ENCODE measurements at regions not wholly inside any gene's neighbourhood (a gene's known extent, or its start where the extent isn't known, plus 50 kb on each side); places are given as distances from the start of the nearest gene placed in this dataset.

DNA sequence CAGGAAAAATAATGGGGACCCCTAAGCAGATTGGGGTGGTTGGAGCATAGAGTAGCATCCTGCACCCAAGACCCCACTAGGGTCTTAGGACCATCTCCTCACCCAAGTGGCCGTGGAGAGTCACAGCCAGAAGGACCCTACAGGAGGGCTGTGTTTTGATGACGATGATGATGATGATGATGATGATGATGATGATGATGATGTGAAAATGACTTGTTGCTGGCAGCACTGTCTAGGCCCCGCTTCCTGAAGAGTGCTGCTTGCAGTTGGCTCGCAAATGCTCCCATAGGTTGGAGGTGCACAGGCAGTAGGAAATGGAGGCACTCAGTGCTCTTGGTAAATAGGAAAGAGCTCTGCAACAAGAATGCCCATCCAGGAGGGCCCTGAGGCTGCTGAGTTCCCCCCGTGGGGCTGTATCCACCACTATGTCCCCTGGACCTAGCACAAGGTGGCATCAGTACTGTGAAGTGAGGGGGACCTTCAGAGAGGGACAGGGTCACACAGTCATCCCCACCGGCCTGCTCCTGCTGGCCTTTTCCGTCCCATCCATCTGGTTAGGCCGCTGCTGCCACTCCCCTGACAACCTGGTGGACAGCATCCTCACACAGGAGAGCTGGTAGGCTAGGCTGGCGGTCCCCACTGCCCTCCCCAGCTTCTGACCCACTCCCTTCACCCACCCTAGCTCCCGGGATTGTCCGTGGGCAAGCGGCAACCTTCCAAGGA lies 139.6 kb downstream of the FOXD2 start:
- Histone ChIP-seq H3K27me3 (peaks cover 0 to 2% (median 0%) of the 10 kb centered on the region in 3 donors), H3K9me3 (no peaks in the 10 kb centered on the region), H3K4me1 (no peaks in the 10 kb centered on the region), H3K4me3 (no peak overlapping the region), H3K27ac (no peak overlapping the region), H3K36me3 (no peaks in the 10 kb centered on the region)
- TF ChIP-seq POLR2A (IDR thresholded peaks at IDR 0.05): no peak
- TF ChIP-seq, protein P1, sequence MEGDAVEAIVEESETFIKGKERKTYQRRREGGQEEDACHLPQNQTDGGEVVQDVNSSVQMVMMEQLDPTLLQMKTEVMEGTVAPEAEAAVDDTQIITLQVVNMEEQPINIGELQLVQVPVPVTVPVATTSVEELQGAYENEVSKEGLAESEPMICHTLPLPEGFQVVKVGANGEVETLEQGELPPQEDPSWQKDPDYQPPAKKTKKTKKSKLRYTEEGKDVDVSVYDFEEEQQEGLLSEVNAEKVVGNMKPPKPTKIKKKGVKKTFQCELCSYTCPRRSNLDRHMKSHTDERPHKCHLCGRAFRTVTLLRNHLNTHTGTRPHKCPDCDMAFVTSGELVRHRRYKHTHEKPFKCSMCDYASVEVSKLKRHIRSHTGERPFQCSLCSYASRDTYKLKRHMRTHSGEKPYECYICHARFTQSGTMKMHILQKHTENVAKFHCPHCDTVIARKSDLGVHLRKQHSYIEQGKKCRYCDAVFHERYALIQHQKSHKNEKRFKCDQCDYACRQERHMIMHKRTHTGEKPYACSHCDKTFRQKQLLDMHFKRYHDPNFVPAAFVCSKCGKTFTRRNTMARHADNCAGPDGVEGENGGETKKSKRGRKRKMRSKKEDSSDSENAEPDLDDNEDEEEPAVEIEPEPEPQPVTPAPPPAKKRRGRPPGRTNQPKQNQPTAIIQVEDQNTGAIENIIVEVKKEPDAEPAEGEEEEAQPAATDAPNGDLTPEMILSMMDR (IDR thresholded peaks at IDR 0.05 in 4 of 5, conservative IDR thresholded peaks at IDR 0.05 in 1 of 5): no peak
- in situ Hi-C loops (cut with MboI; ENCODE audit: low sequenced_read_pairs in 4 of 4): no loop called here
- ATAC-seq (no peak), DNase-seq (no peak)
- intact Hi-C loops (cut with DNase I; ENCODE audit: low total_unique reads): no loop called here

DNA sequence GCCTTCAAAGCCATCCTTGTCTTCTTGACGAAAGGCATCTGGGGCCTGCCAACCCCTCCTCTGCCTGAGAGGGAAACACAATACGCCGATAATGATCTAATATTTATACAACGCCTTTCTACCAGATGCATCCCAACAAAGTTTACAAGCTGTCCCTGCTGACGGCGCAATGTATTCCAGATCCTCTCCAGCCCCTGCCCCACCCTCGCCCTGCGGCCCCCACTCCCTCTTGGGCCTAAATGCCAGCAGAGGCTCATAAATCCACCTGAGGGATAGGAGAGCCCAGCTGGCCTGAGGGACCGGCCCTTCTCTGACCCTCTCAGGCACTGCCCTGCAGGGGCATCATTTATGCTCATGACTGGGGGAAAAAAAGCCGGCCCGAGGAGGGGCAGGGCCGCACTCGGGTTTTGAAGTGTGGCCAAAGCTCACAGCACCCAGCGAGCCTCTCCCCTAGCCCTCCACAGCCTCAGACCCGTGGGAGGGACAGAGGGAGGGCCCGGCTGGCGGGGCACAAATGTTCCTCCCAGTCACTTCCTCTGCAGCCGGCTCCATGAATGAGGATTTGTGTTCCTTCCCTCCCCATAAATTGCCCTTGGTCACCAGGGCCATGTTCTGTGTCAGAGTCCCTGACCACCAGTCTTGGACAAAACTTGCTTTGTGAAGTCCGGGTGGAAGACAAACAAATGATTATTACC lies 140.3 kb downstream of the FOXD2 start:
- in situ Hi-C loops (cut with MboI; ENCODE audit: low sequenced_read_pairs in 4 of 4): no loop called here
- Histone ChIP-seq H3K4me1 (no peaks in the 10 kb centered on the region), H3K4me3 (no peak overlapping the region), H3K27ac (no peak overlapping the region), H3K27me3 (peaks cover 0 to 2% (median 0%) of the 10 kb centered on the region in 3 donors), H3K36me3 (no peaks in the 10 kb centered on the region), H3K9me3 (no peaks in the 10 kb centered on the region)
- TF ChIP-seq, protein P1 (IDR thresholded peaks at IDR 0.05 in 4 of 5, conservative IDR thresholded peaks at IDR 0.05 in 1 of 5): no peak
- TF ChIP-seq POLR2A (IDR thresholded peaks at IDR 0.05): no peak
- intact Hi-C loops (cut with DNase I; ENCODE audit: low total_unique reads): no loop called here
- no peak for DNase-seq
- no peak for ATAC-seq

DNA sequence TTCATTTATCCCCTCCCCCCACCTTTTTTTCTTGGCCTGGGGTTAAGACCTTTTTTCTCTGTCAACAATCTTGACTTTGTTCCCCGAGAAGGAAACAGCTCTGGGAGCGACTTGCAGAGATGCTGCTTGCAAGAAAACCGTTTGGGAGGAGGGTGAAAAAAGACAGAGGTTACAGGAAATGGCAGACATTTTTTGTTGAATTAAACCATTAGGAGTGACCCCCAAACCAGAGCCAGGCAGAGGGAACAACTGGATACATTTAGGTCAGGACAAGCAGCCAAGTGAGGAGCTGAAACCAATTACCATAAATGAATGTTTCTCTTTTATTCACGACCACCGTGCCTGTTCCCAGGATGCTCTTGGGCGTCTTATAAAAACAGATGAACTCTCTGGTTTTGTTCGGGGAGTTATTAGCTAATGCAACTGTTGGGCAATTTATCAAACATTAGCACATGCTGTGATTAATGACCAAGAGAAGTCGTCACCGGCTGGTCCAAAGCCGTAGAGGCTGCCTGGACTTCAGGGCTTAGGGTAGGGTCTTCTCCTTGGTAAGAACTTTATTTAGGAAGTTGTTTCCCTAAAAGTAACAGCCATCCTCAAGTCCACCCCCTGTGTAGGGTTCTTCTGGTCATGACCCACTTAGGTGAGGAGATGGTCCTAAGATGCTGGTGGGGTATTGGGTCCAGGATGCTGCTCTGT lies 141.0 kb downstream of the FOXD2 start:
- ATAC-seq (no peak), DNase-seq (no peak)
- H3K4me3 ChIP-seq: no peak overlapping the region
- no peak for TF ChIP-seq POLR2A (IDR thresholded peaks at IDR 0.05)
- TF ChIP-seq, protein P1 (IDR thresholded peaks at IDR 0.05 in 4 of 5, conservative IDR thresholded peaks at IDR 0.05 in 1 of 5): no peak
- H3K9me3 ChIP-seq: no peaks in the 10 kb centered on the region
- intact Hi-C loops (cut with DNase I; ENCODE audit: low total_unique reads): no loop called here
- no peaks in the 10 kb centered on the region for H3K36me3 ChIP-seq
- no peaks in the 10 kb centered on the region for H3K4me1 ChIP-seq
- no peak overlapping the region for H3K27ac ChIP-seq
- H3K27me3 ChIP-seq: peaks cover 0 to 2% (median 0%) of the 10 kb centered on the region in 3 donors
- in situ Hi-C loops (cut with MboI; ENCODE audit: low sequenced_read_pairs in 4 of 4): no loop called here

DNA sequence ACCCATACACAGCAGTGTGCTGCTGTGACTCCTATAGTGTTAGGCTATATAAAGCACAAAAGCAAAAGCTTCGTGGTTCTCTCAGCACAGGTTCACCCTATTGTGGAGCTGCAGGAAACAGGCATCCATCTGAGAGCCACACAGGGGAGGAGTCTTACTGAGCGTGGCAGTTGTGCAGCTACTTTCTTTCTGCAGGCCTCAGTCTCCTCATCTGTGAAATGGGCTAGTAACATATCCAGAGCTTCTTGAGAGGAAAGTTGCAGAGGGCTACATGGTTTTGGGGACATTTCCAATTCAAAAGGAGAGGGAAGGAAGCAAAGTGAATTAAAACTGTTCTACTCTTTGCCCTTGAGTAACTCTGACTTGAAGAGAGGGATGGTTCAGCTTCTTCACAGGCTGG lies 142.0 kb downstream of the FOXD2 start:
- ATAC-seq: no peak
- H3K4me1 ChIP-seq: no peaks in the 10 kb centered on the region
- no peak overlapping the region for H3K27ac ChIP-seq
- intact Hi-C loops (cut with DNase I; ENCODE audit: low total_unique reads): no loop called here
- peaks cover 0 to 2% (median 0%) of the 10 kb centered on the region in 3 donors for H3K27me3 ChIP-seq
- H3K36me3 ChIP-seq: no peaks in the 10 kb centered on the region
- in situ Hi-C loops (cut with MboI; ENCODE audit: low sequenced_read_pairs in 4 of 4): no loop called here
- no peak overlapping the region for H3K4me3 ChIP-seq
- no peak for TF ChIP-seq POLR2A (IDR thresholded peaks at IDR 0.05)
- no peaks in the 10 kb centered on the region for H3K9me3 ChIP-seq
- DNase-seq: no peak

DNA sequence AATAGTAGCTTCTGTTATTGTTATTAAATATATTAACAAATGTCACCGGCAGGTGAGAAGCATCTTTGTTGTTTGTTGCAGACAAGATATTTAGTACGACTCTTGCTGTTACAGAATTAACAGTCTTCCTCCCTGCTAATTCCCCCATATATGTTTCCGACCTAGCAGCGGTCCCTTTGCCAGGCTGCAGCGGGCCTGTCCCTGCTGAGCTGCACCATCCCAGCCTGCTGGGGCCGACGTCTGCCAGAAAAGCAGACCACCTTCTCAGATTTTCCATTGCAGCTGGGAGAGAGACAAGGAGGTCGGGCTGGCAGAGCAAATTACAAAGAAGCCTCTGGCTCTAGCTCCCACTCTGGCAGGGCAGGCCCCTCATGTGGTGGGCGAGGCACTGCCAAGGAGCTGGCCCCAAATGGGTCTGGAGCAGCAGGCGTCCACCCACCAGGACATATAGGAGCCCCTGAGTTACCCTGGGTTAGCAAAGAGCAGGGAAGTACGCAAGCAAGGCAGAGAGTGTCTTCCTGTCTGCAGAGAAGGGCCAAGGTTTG lies 142.7 kb downstream of the FOXD2 start:
- TF ChIP-seq, protein P1 (IDR thresholded peaks at IDR 0.05 in 4 of 5, conservative IDR thresholded peaks at IDR 0.05 in 1 of 5): no peak
- no peak for TF ChIP-seq POLR2A (IDR thresholded peaks at IDR 0.05)
- H3K27me3 ChIP-seq: peaks cover 0 to 2% (median 0%) of the 10 kb centered on the region in 3 donors
- DNase-seq (no peak), ATAC-seq (no peak)
- H3K36me3 ChIP-seq: no peaks in the 10 kb centered on the region
- no peak overlapping the region for H3K4me3 ChIP-seq
- in situ Hi-C loops (cut with MboI; ENCODE audit: low sequenced_read_pairs in 4 of 4): no loop called here
- no peaks in the 10 kb centered on the region for H3K9me3 ChIP-seq
- intact Hi-C loops (cut with DNase I; ENCODE audit: low total_unique reads): no loop called here
- no peak overlapping the region for H3K27ac ChIP-seq
- no peaks in the 10 kb centered on the region for H3K4me1 ChIP-seq
